HG02759 (cell line): ENCODE measurements at regions not wholly inside any gene's neighbourhood (a gene's known extent, or its start where the extent isn't known, plus 50 kb on each side); places are given as distances from the start of the nearest gene placed in this dataset.
"Not testable (repeated sequence)": the region's sequence is repeated elsewhere in the genome, so short reads cannot be mapped to it uniquely, and the experiment has no call there.

ENCODE experiments used
- ATAC-seq: cut with Tn5 transposase; IDR thresholded peaks from one replicate; pipeline ENCODE4 v1.9.1; 2021; ENCODE audit warnings: mild to moderate bottlenecking, moderate library complexity; ENCODE audit not compliant: unreplicated experiment

DNA sequence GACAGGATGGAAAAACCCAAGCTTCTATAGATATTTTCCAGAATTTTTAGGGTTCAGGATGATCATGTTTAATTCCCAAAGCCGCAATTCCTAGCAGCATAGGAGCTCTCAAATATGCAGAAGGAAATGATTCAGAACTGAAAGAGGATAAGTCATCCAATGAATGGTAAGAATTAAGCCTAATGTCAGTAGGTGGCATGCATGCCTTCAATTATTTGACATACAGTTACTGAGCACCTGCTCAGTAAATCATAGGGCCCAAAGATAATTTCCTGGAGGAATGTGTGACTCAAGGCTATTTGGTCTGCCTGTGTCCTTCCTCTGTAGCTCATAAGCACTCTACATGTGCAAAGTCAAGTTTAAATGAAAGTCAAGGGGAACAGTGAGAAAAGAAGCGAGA lies 116.8 kb upstream of the SLC38A4 start:
- no peak for ATAC-seq

DNA sequence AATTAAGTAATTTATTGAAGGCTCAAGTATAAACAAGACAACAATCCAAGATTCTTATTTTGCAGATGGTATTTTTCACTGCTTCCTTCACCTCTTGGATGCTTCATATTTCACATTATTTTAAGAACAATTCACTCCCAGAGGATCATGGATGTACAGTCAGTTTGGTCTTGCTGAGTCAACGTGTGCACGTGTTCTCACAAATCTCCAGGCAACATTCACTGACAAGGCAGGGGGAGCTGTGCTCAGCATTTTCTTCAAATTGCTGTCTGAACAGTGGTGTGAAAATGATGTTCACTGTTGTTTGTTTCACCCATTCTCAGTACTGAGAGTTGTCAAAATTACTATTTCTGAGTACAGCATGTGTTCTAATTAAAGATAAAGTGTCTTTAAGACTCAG lies 118.3 kb upstream of the SLC38A4 start:
- ATAC-seq: no peak

- no peak for ATAC-seq
Measured at GRCh38 chr12:46944771-46945170, 119.0 kb upstream of the SLC38A4 start.

DNA sequence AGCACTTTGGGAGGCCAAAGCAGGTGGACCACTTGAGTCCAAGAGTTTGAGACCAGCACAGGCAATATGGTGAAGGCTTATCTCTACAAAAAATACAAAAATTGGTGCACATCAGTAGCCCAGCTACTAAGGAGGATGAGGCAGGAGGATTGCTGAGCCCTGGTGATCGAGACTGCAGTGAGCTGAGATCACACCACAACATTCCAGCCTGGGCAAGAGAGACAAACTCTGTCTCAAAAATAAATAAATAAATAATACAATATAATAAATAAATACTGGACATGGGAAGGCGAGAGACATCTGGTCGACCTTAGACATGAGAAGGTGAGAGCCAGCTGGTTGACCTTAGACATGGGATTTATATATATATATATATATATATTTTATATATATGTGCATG lies 119.8 kb upstream of the SLC38A4 start:
- ATAC-seq: no peak

DNA sequence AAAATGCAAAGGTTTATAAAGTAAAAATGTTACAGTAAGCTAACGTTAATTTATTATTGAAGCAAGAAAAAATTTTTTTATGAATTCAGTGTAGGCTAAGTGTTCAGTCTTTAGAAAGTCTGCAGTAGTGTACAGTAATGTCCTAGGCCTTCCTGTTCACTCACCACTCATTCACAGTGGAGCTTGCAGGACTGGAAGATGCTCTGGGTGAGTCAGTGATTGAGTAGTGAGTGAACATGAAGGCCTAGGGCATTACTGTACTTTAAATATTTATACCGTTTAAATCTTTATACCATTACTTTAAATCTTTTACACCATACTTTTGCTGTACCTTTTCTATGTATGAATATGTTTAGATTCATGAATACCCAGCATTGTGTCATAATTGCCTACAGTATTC lies 120.3 kb upstream of the SLC38A4 start:
- no peak for ATAC-seq

DNA sequence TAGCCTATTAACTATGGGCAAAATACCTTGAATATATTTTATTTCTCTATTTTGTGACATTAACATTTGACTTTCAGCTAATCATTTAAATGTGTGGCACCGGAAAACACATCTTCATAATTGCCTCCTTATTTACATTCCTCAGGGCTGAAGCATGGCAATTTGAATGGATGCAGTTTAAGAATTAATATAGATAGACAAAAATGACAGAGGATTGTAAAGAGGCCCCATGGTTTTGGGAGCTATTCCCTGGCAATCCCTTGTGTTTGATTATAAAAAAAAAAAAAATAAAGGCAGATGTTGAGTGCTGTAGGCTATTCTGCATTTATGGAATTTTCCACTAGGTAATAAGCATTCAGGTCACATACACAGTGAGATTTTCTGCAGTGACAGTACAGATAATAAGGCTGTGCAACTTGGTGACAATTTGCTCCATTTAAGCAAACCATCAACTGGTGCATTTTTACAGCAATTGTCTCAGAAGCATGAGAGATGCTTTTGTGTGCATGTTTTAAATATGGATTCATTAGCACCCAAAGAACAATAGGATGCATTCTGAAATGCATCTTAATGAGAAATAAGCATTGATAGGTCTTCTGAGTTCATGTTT lies 123.2 kb upstream of the SLC38A4 start:
- ATAC-seq: no peak

GRCh38 chr12:46950094-46950493 lies 124.3 kb upstream of the SLC38A4 start:
- ATAC-seq: no peak

GRCh38 chr12:46952880-46953483 lies 126.4 kb upstream of the PCED1B start:
- ATAC-seq: no peak

DNA sequence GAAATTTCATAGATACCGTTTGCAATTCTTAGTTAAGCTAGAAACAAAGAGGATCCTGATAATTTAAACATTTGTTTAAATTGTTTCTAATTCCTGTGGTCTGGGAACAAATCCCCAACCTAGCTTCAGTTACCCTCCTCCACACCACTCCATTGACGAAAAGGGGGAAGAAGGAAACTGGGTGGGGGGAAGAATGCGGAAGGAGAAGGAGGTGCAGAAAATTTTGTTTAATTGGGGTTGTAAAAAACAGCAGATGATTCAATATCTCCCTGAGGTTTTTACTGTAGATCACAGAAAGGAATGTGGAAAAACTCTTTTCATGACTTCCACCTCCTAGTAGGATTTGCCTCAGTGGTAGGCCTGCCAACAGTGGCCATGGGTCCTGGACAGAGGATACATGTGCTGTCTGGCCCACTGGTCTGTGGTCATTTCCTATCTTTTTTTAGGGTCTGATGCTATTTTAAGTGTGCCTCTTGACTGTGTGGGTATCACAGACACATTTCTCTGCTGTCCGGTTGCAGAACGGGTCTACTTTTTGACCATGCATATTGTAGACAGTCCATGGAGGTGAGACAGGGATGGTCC lies 122.9 kb upstream of the PCED1B start:
- ATAC-seq: no peak

- no peak for ATAC-seq
Measured at GRCh38 chr12:46958053-46958452, 121.4 kb upstream of the PCED1B start.

GRCh38 chr12:46958599-46959290 lies 120.7 kb upstream of the PCED1B start:
- no peak for ATAC-seq

DNA sequence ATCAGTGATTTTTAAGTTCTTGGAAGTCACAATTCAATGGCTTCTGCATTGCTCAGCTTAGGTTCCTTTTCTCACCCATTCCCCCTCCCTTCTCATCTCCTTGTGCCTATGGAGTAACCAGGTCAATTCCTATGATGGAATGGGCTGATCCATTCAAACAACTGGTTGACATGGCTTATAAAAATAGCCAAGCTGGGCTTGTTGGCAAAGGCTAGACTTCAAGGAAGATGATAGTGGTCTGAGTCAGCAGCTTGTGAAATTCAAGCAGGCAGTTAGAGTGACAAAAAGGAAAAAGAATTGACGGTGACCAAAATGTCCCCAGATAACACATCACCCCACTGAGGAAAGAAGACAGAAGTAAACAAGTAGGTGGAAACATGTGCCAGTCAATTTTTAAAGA lies 119.9 kb upstream of the PCED1B start:
- ATAC-seq: no peak

- no peak for ATAC-seq
Measured at GRCh38 chr12:46960681-46961080, 118.7 kb upstream of the PCED1B start.

DNA sequence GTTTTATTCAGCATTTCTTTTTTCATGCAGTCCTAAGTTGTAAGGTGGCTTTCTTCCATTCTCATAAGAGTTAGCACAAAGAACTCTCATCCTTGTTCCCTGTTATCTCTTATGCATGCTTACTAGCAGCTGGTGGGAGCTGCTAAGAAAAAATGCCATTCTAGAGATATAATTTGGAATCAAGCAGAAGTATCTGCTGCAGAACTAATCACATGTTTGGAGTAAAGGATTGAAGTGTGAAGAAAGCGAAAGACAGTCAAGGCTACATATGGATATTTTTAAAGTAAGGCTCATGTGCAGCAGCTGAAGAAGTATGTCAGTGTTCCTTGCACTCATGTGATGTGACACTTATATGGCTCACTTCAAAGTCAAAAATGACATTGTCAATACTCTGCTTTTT lies 116.2 kb upstream of the PCED1B start:
- no peak for ATAC-seq

GRCh38 chr12:46963977-46964971 lies 115.1 kb upstream of the PCED1B start:
- ATAC-seq: no peak

GRCh38 chr12:46965137-46965536 lies 114.3 kb upstream of the PCED1B start:
- ATAC-seq: no peak

DNA sequence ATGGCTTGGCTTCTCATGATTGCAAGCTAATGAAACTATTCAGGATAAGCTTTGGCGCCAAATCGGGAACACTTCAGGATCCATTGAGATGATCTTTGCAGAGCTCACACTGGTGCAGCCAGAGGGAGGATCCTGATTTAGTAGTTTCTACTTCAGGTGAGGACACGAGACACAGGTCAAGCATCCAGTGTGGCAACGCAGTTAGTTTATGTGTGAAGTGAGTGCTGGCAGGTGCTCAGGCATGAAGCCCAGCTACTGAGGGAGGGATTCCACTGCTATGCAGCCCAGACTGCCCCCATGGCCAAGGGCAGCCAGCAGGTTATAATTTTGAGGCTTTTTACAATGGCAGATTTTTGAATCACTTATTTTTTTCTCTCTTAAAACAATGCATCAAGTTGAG lies 113.5 kb upstream of the PCED1B start:
- no peak for ATAC-seq

GRCh38 chr12:46970636-46971035 lies 108.8 kb upstream of the PCED1B start:
- no peak for ATAC-seq

DNA sequence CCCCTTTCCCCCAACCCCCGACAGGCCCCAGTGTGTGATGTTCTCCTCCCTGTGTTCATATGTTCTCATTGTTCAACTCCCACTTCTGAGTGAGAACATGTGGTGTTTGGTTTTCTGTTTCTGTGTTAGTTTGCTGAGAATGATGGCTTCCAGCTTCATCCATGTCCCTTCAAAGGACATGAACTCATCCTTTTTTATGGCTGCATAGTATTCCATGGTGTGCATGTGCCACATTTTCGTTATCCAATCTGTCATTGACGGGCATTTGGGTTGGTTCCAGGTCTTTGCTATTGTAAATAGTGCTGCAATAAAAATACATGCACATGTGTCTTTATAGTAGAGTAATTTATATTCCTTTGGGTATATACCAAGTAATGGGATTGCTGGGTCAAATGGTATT lies 105.5 kb upstream of the PCED1B start:
- not testable (repeated sequence) for ATAC-seq

GRCh38 chr12:46977871-46978375 lies 101.5 kb upstream of the PCED1B start:
- ATAC-seq: no peak

DNA sequence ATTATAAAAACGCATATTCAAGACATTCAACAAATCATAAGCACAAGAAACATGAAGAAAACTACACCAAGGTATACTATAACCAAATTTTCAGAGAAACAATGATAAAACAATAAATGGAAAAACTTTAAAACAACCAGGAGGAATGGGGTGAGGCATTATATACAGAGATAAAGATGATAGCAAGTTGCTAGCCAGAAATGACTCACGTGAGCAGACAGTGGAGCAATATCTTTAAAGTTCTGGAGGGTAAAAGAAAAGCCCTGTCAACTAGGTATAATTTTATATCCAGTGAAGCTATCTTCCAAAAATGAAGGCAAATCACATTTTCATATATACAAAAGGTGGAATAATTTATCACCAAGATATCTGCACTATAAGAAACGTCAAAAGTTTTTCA lies 97.8 kb upstream of the PCED1B start:
- no peak for ATAC-seq
